ENCODE measurements at regions not wholly inside any gene's neighbourhood (a gene's known extent, or its start where the extent isn't known, plus 50 kb on each side); places are given as distances from the start of the nearest gene placed in this dataset.

DNA sequence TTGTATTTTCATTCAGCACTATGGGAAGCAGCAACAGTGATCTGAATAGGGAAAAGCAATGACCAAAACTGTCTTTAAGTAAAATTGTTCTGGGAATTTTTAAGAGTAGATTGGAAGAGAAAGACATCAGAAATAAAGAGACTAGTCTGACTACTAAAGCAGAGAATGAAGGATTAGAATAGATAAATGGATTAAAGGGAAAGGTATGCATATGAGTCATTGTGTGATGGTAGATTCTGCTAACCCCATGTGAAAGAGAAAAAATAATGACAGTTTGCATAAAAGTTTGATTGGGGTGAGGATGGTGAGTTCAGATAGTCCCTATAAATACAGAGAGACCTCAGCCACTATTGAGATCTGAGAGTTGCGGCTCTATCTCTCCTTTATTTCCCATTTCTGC, 139.6 kb upstream of the DCC start:
- no peak overlapping the region for H3K4me3 Mint-ChIP-seq
- H3K4me1 Mint-ChIP-seq, result no peaks in the 10 kb centered on the region
- DNase-seq, result no peak
- H3K9me3 Mint-ChIP-seq, result peaks cover 0 to 20% (median 7%) of the 10 kb centered on the region in 6 donors
- H3K27ac Mint-ChIP-seq, result no peak overlapping the region
- H3K27me3 Mint-ChIP-seq (ENCODE audit: low read depth in 3 of 3), result no peaks in the 10 kb centered on the region
- H3K36me3 Mint-ChIP-seq, result no peaks in the 10 kb centered on the region

- Mint-ChIP-seq H3K4me1 (no peaks in the 10 kb centered on the region), H3K27me3 (ENCODE audit: low read depth in 3 of 3) (no peaks in the 10 kb centered on the region), H3K27ac (no peak overlapping the region), H3K4me3 (no peak overlapping the region), H3K9me3 (peaks cover 0 to 20% (median 7%) of the 10 kb centered on the region in 6 donors), H3K36me3 (no peaks in the 10 kb centered on the region)
- no peak for DNase-seq
Measured at GRCh38 chr18:52200921-52201663, 138.9 kb upstream of the DCC start.

DNA sequence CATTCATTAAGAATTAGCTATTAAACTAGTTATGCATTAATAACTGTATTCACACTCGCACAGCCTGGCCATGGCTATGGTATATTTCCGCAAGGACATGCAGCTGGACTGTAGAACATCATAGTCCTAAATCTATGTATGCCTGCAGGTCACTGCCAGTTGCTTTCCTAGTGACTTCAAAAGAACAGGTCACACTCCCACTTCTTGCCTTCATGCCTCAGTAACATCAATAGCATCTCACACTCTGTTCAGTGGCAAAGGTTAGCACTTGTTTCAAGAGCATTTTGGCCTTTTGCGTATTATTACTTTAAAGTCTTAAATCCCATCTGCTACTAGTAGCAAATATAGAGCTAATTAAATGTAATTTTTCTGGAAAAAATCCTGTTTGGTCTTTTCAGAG, 131.4 kb upstream of the DCC start:
- Mint-ChIP-seq H3K4me3 (no peak overlapping the region), H3K36me3 (no peaks in the 10 kb centered on the region), H3K27ac (no peak overlapping the region), H3K27me3 (ENCODE audit: low read depth in 3 of 3) (peaks cover 0 to 2% (median 0%) of the 10 kb centered on the region in 3 donors), H3K4me1 (no peaks in the 10 kb centered on the region), H3K9me3 (peaks cover 0 to 8% (median 3%) of the 10 kb centered on the region in 6 donors)
- DNase-seq, result no peak

DNA sequence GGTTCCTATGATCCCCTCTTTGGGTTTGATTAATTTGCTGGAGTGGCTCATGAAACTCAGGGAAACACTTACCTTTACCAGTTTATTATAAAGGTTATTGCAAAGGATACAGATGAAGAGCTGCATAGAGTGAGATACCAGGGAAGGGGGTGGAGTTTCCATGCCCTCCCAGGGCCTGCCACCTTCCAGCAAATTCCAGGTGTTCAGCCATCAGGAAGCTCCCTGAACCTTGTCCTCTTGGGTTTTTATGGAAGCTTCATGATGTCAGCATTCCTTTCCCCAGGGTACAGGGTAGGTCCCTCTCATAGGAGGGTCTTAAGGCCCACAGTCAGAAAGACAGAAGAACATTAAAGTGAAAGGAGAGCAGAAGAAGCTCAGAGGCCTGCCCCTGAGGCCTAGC, 123.9 kb upstream of the DCC start:
- Mint-ChIP-seq H3K4me1 (no peaks in the 10 kb centered on the region), H3K27me3 (ENCODE audit: low read depth in 3 of 3) (no peaks in the 10 kb centered on the region), H3K36me3 (no peaks in the 10 kb centered on the region), H3K27ac (no peak overlapping the region), H3K9me3 (peaks cover 0 to 5% (median 2%) of the 10 kb centered on the region in 6 donors), H3K4me3 (no peak overlapping the region)
- no peak for DNase-seq

GRCh38 chr18:52216666-52217065, 123.3 kb upstream of the DCC start:
- Mint-ChIP-seq H3K27me3 (ENCODE audit: low read depth in 3 of 3) (no peaks in the 10 kb centered on the region), H3K4me1 (no peaks in the 10 kb centered on the region), H3K9me3 (peaks cover 0 to 4% (median 2%) of the 10 kb centered on the region in 6 donors), H3K4me3 (no peak overlapping the region), H3K27ac (no peak overlapping the region), H3K36me3 (no peaks in the 10 kb centered on the region)
- DNase-seq, result no peak

DNA sequence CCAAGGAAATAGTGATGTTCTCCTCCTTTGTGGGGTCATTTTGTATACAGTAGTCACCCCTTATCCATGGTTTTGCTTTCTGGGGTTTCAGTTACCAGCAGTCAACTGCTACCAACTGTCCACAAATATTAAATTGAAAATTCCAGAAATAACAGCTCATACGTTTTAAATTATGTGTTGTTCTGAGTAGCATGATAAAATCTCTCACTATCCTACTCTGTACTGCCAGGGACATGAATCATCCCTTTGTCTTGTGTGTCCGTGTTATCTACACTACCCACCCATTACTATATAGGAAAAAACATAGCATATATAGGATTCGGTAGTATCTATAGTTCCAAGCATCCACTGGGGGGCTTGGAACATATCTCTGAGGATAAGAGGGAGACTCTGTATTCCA, 120.9 kb upstream of the DCC start:
- H3K4me3 Mint-ChIP-seq, result no peak overlapping the region
- H3K27ac Mint-ChIP-seq, result no peak overlapping the region
- DNase-seq, result no peak
- peaks cover 0 to 10% (median 3%) of the 10 kb centered on the region in 6 donors for H3K9me3 Mint-ChIP-seq
- no peaks in the 10 kb centered on the region for H3K36me3 Mint-ChIP-seq
- H3K4me1 Mint-ChIP-seq, result no peaks in the 10 kb centered on the region
- H3K27me3 Mint-ChIP-seq (ENCODE audit: low read depth in 3 of 3), result no peaks in the 10 kb centered on the region

- no peaks in the 10 kb centered on the region for H3K27me3 Mint-ChIP-seq (ENCODE audit: low read depth in 3 of 3)
- DNase-seq, result no peak
- no peaks in the 10 kb centered on the region for H3K4me1 Mint-ChIP-seq
- peaks cover 0 to 10% (median 3%) of the 10 kb centered on the region in 6 donors for H3K9me3 Mint-ChIP-seq
- no peak overlapping the region for H3K4me3 Mint-ChIP-seq
- H3K36me3 Mint-ChIP-seq, result no peaks in the 10 kb centered on the region
- no peak overlapping the region for H3K27ac Mint-ChIP-seq
Measured at GRCh38 chr18:52220062-52220591, 119.9 kb upstream of the DCC start.

GRCh38 chr18:52222211-52222610, 117.8 kb upstream of the DCC start:
- Mint-ChIP-seq H3K9me3 (peaks cover 0 to 10% (median 3%) of the 10 kb centered on the region in 6 donors), H3K36me3 (peaks cover 0 to 3% (median 0%) of the 10 kb centered on the region in 3 donors), H3K27ac (no peak overlapping the region), H3K4me1 (no peaks in the 10 kb centered on the region), H3K4me3 (no peak overlapping the region), H3K27me3 (ENCODE audit: low read depth in 3 of 3) (no peaks in the 10 kb centered on the region)
- DNase-seq, result no peak

- DNase-seq, result no peak
- peaks cover 0 to 3% (median 0%) of the 10 kb centered on the region in 6 donors for H3K9me3 Mint-ChIP-seq
- H3K27me3 Mint-ChIP-seq (ENCODE audit: low read depth in 3 of 3), result peaks cover 0 to 2% (median 0%) of the 10 kb centered on the region in 3 donors
- H3K4me1 Mint-ChIP-seq, result no peaks in the 10 kb centered on the region
- H3K36me3 Mint-ChIP-seq, result peaks cover 0 to 3% (median 0%) of the 10 kb centered on the region in 3 donors
- H3K27ac Mint-ChIP-seq, result no peak overlapping the region
- H3K4me3 Mint-ChIP-seq, result no peak overlapping the region
Measured at GRCh38 chr18:52227536-52227935, 112.5 kb upstream of the DCC start.

GRCh38 chr18:52228166-52228565, 111.8 kb upstream of the DCC start:
- H3K27me3 Mint-ChIP-seq (ENCODE audit: low read depth in 3 of 3), result peaks cover 0 to 2% (median 0%) of the 10 kb centered on the region in 3 donors
- no peak overlapping the region for H3K4me3 Mint-ChIP-seq
- H3K9me3 Mint-ChIP-seq, result peaks cover 0 to 4% (median 0%) of the 10 kb centered on the region in 6 donors
- H3K4me1 Mint-ChIP-seq, result no peaks in the 10 kb centered on the region
- peaks cover 0 to 3% (median 0%) of the 10 kb centered on the region in 3 donors for H3K36me3 Mint-ChIP-seq
- DNase-seq, result no peak
- no peak overlapping the region for H3K27ac Mint-ChIP-seq

- no peak overlapping the region for H3K4me3 Mint-ChIP-seq
Measured at GRCh38 chr18:52236131-52236530, 103.9 kb upstream of the DCC start.

GRCh38 chr18:52237551-52237950, 102.4 kb upstream of the DCC start:
- DNase-seq, result no peak
- peaks cover 2 to 10% (median 5%) of the 10 kb centered on the region in 6 donors for H3K9me3 Mint-ChIP-seq
- H3K27me3 Mint-ChIP-seq (ENCODE audit: low read depth in 3 of 3), result no peaks in the 10 kb centered on the region
- H3K4me1 Mint-ChIP-seq, result no peaks in the 10 kb centered on the region
- no peak overlapping the region for H3K27ac Mint-ChIP-seq
- no peak overlapping the region for H3K4me3 Mint-ChIP-seq
- H3K36me3 Mint-ChIP-seq, result no peaks in the 10 kb centered on the region

More at GRCh38 chr18:52236131-52236530, 103.9 kb upstream of the DCC start:
- no peak for DNase-seq
- no peaks in the 10 kb centered on the region for H3K4me1 Mint-ChIP-seq
- H3K9me3 Mint-ChIP-seq, result peaks cover 0 to 10% (median 3%) of the 10 kb centered on the region in 6 donors
- H3K36me3 Mint-ChIP-seq, result no peaks in the 10 kb centered on the region
- H3K27ac Mint-ChIP-seq, result no peak overlapping the region
- peaks cover 0 to 2% (median 0%) of the 10 kb centered on the region in 3 donors for H3K27me3 Mint-ChIP-seq (ENCODE audit: low read depth in 3 of 3)

DNA sequence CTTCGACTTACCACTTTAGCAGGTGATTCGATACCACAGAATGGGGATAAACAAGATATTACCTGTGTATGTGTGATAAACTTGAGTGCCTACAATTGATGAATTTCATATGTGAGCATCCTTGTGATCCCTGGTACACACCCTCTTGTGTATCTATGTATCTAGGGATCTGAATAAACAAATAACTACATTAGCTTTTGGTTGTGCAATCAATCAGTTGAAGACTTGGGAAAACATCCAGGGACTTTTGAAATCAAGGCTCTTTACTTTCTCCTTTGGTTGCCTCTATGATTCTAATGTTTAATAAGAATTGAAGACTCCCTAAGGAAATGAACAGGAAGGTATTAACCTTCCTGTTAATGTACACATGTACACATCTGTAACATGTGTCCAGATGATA, 97.3 kb upstream of the DCC start:
- Mint-ChIP-seq H3K27me3 (ENCODE audit: low read depth in 3 of 3) (no peaks in the 10 kb centered on the region), H3K4me1 (no peaks in the 10 kb centered on the region), H3K36me3 (no peaks in the 10 kb centered on the region), H3K4me3 (no peak overlapping the region), H3K27ac (no peak overlapping the region), H3K9me3 (peaks cover 4 to 30% (median 10%) of the 10 kb centered on the region in 6 donors)
- DNase-seq, result no peak

DNA sequence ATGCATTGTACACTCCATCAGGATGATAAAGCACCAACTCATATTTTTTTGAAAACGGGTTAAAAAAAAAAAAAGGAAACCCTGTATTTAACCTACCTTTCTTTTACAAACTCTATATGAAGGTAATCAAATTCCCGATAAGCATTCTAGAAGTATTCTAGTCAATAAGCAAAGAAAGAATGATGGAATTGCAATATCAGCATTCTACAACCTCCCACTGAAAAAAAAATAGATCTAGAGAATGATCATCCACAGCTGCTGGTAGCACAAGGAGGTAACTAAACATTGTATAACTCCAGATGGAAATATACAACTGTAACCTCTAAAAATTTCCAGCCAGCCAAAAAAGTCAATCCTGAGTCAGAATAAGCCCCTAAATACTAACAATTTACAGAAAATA, 95.3 kb upstream of the DCC start:
- peaks cover 4 to 20% (median 8%) of the 10 kb centered on the region in 6 donors for H3K9me3 Mint-ChIP-seq
- no peak overlapping the region for H3K4me3 Mint-ChIP-seq
- no peak overlapping the region for H3K27ac Mint-ChIP-seq
- no peaks in the 10 kb centered on the region for H3K36me3 Mint-ChIP-seq
- no peak for DNase-seq
- no peaks in the 10 kb centered on the region for H3K27me3 Mint-ChIP-seq (ENCODE audit: low read depth in 3 of 3)
- no peaks in the 10 kb centered on the region for H3K4me1 Mint-ChIP-seq

DNA sequence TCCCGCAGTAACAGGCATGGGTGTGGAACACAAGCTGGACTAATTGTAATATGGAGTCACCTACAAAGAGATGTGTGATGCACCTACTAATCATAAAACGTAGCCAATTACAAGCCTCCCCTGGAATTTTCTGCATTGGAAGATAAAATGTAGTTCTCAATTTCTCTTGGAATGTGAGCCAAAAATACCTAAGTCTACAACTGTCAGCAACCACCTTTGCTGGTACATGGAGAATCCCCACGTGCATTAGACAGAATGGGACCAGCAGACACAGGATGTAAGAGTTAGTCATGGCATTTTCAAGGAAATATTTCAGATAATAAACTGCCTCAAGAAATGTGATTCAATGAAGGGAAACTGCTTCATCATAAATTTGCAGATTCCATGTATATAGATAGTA, 85.6 kb upstream of the DCC start:
- Mint-ChIP-seq H3K4me3 (no peak overlapping the region), H3K4me1 (no peaks in the 10 kb centered on the region), H3K36me3 (no peaks in the 10 kb centered on the region), H3K9me3 (peaks cover 0 to 17% (median 2%) of the 10 kb centered on the region in 6 donors), H3K27ac (no peak overlapping the region), H3K27me3 (ENCODE audit: low read depth in 3 of 3) (no peaks in the 10 kb centered on the region)
- DNase-seq, result no peak

Measured in immature natural killer cell (primary cell).